LNCaP clone FGC (cell line): ENCODE measurements at regions not wholly inside any gene's neighbourhood (a gene's known extent, or its start where the extent isn't known, plus 50 kb on each side); places are given as distances from the start of the nearest gene placed in this dataset.

Experiments
- DNase-seq: peaks from one replicate; pipeline ENCODE4 v3.0.0-alpha.2; 2011; ENCODE audit warnings: low read depth
- H3K4me3 ChIP-seq: 2 replicates; pipeline ENCODE4 v1.5.1; 2011; ENCODE audit warnings: mild to moderate bottlenecking, low read depth, low read length, control low read depth
- CTCF ChIP-seq: IDR thresholded peaks from 2 replicates; pipeline ENCODE4 v1.5.1; 2012; ENCODE audit warnings: mild to moderate bottlenecking; ENCODE audit not compliant: control insufficient read depth, insufficient read depth; ENCODE audit errors: extremely low read depth

DNA sequence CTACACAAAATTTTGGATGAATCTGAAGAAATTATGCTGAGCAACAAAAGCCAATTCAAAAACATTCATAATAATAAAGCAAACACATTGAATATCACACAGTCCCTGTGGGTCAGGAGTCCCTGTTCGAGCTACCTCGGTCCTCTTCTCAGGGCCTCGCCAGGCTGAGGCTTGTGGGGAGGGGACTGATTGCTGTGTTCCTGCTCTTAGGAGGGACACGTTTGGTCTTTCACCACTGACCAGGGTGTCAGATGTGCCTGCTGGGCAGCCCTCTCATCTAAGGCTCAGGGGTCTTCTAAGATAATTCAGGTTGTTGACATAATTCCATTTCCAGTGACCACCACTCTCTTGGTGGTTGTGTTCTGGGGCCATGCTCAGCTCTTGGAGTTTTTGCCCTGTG is 233.8 kb upstream of the PPP2R2D start:
- no peak for TF ChIP-seq CTCF
- no peak for DNase-seq
- no peak overlapping the region for H3K4me3 ChIP-seq

- DNase-seq = no peak
Observed at GRCh38 chr10:131667561-131667960, 233.2 kb upstream of the PPP2R2D start.

DNA sequence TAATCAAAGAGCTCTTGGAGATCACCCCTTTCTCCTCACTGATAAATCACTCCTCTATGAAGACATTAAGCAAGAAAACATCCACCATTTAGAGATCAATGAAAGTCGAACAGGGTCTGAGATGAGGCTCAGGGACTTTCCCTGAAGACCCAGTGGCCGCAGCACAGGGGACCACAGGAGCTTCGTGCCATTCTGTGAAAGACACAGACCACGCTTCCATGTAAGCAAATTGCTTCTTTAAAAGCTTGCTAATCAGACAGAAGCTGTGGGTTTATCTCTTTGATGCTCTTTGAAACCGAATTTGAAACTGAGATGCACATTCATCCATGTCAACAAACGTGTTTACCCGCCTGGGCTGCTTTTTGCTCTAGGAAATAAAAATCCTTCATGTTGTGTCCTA is 231.9 kb upstream of the PPP2R2D start:
- no peak overlapping the region for H3K4me3 ChIP-seq
- no peak for DNase-seq
- TF ChIP-seq CTCF = no peak

More at GRCh38 chr10:131667561-131667960, 233.2 kb upstream of the PPP2R2D start:
- no peak for TF ChIP-seq CTCF
- no peak overlapping the region for H3K4me3 ChIP-seq

GRCh38 chr10:131669838-131670237 is 231.0 kb upstream of the PPP2R2D start:
- TF ChIP-seq CTCF = no peak
- DNase-seq = no peak
- no peak overlapping the region for H3K4me3 ChIP-seq

DNA sequence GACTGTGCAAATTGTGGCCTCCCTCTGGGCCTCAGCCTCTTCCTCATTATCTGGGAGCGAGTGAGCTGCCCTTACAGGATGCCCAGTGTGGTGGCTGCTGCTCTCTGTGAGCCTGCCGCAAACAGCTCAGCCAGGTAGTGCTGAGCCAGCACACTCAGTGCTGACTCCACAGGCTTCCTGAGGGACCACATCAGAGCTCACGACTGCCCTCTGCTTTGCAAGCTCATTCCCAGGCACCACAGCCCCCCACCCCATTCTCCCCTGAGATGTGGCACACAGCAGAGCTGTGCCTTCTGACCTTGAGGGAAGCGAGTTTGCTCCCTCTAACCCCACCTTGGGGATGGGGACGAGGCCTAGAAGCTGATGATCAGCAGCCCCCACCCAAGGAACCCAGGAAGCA is 230.5 kb upstream of the PPP2R2D start:
- DNase-seq = no peak
- no peak for TF ChIP-seq CTCF
- H3K4me3 ChIP-seq = no peak overlapping the region

GRCh38 chr10:131673396-131673795 is 227.4 kb upstream of the PPP2R2D start:
- no peak for DNase-seq
- no peak for TF ChIP-seq CTCF

GRCh38 chr10:131674130-131674529 is 226.7 kb upstream of the PPP2R2D start:
- no peak for DNase-seq
- no peak overlapping the region for H3K4me3 ChIP-seq
- TF ChIP-seq CTCF = no peak

More at GRCh38 chr10:131673396-131673795, 227.4 kb upstream of the PPP2R2D start:
- no peak overlapping the region for H3K4me3 ChIP-seq
